GM23338 (cell line): ENCODE measurements at regions not wholly inside any gene's neighbourhood (a gene's known extent, or its start where the extent isn't known, plus 50 kb on each side); places are given as distances from the start of the nearest gene placed in this dataset.

Experiments used
- ATAC-seq: fragments of 200-7000 bp; cut with Tn5 transposase; 3 replicates; pipeline ENCODE4 v1.9.1; 2020
- DNase-seq: peaks from one replicate; pipeline ENCODE4 v3.0.0-alpha.2; 2015; ENCODE audit warnings: low spot score
- H2AFZ ChIP-seq: fragments of 200-600 bp; sonication (generic); 2 replicates; pipeline ENCODE4 v1.8.0; 2016; ENCODE audit warnings: antibody characterized with exemption, mild to moderate bottlenecking, moderate library complexity
- H3F3A ChIP-seq: fragments of 200-600 bp; sonication (generic); replicated peaks from 2 replicates; pipeline ENCODE4 v1.8.0; 2017; ENCODE audit warnings: antibody characterized with exemption, mixed run types, low read depth
- H3K27ac ChIP-seq: fragments of 200-600 bp; sonication (generic); 2 replicates; pipeline ENCODE4 v1.6.1; 2016; ENCODE audit warnings: low read depth
- H3K27me3 ChIP-seq: fragments of 200-600 bp; sonication (generic); 2 replicates; pipeline ENCODE4 v1.8.0; 2016; ENCODE audit warnings: mild to moderate bottlenecking, mixed run types, moderate library complexity; ENCODE audit not compliant: insufficient read depth
- H3K36me3 ChIP-seq: fragments of 200-600 bp; sonication (generic); 2 replicates; pipeline ENCODE4 v1.8.0; 2016; ENCODE audit warnings: mild to moderate bottlenecking; ENCODE audit not compliant: insufficient read depth
- H3K4me1 ChIP-seq: fragments of 200-600 bp; sonication (generic); 2 replicates; pipeline ENCODE4 v1.8.0; 2016; ENCODE audit warnings: mild to moderate bottlenecking, moderate library complexity; ENCODE audit not compliant: insufficient read depth
- H3K4me2 ChIP-seq: fragments of 200-600 bp; sonication (generic); 2 replicates; pipeline ENCODE4 v1.7.1; 2017; ENCODE audit warnings: mixed run types
- H3K4me3 ChIP-seq: fragments of 200-600 bp; sonication (generic); 2 replicates; pipeline ENCODE4 v1.6.1; 2016; ENCODE audit warnings: mixed run types
- H3K79me2 ChIP-seq: fragments of 200-600 bp; sonication (generic); replicated peaks from 2 replicates; pipeline ENCODE4 v1.8.0; 2017; ENCODE audit warnings: mild to moderate bottlenecking; ENCODE audit not compliant: insufficient read depth
- H3K9me2 ChIP-seq: fragments of 200-600 bp; sonication (generic); 2 replicates; pipeline ENCODE4 v1.8.0; 2017; ENCODE audit not compliant: insufficient read depth
- H4K20me1 ChIP-seq: fragments of 200-600 bp; sonication (generic); replicated peaks from 2 replicates; pipeline ENCODE4 v1.8.0; 2017; ENCODE audit warnings: mild to moderate bottlenecking; ENCODE audit not compliant: insufficient read depth
- H3K27ac Mint-ChIP-seq: 2 replicates; pipeline ENCODE4 v1.8.0; 2020; ENCODE audit warnings: inconsistent platforms, mild to moderate bottlenecking, moderate library complexity, mixed read lengths
- H3K27me3 Mint-ChIP-seq: 3 replicates; pipeline ENCODE4 v1.8.0; 2022; ENCODE audit warnings: low read depth, mild to moderate bottlenecking, moderate library complexity, mixed read lengths, inconsistent platforms; ENCODE audit not compliant: insufficient read depth, poor library complexity
- H3K36me3 Mint-ChIP-seq: 3 replicates; pipeline ENCODE4 v1.8.0; 2021; ENCODE audit warnings: low read depth, mild to moderate bottlenecking, inconsistent platforms, moderate library complexity, mixed read lengths
- H3K4me1 Mint-ChIP-seq: 3 replicates; pipeline ENCODE4 v1.8.0; 2020; ENCODE audit warnings: mild to moderate bottlenecking, inconsistent platforms, mixed read lengths
- H3K4me3 Mint-ChIP-seq: 3 replicates; pipeline ENCODE4 v1.8.0; 2021; ENCODE audit warnings: moderate library complexity, mild to moderate bottlenecking, inconsistent platforms, mixed read lengths
- H3K9me3 Mint-ChIP-seq: 3 replicates; pipeline ENCODE4 v1.8.0; 2020; ENCODE audit warnings: moderate library complexity, mild to moderate bottlenecking, inconsistent platforms, mixed read lengths
- CREB1 ChIP-seq: fragments of 250-450 bp; sonication (Bioruptor Pico); IDR thresholded peaks from 2 replicates; pipeline ENCODE4 v1.5.0; 2020; ENCODE audit warnings: low read depth, mild to moderate bottlenecking, moderate library complexity
- CTCF ChIP-seq, 2 experiments: fragments of 200-600 bp in 1 of 2; sonication (generic) in 1 of 2; conservative IDR thresholded peaks; 2 replicates each; pipeline versions ENCODE4 v1.5.1 to v1.6.1; 2016 to 2017; ENCODE audit warnings: antibody characterized with exemption in 2 of 2, low read depth in 2 of 2, mild to moderate bottlenecking in 2 of 2, moderate library complexity in 1 of 2
- ETS1 ChIP-seq: IDR thresholded peaks from 2 replicates; pipeline ENCODE4 v1.6.1; 2016; ENCODE audit warnings: antibody characterized with exemption
- EZH2 ChIP-seq: fragments of 200-600 bp; sonication (generic); IDR thresholded peaks from one replicate; pipeline ENCODE4 v1.8.0; 2017; ENCODE audit warnings: antibody characterized with exemption, mild to moderate bottlenecking, low read depth; ENCODE audit not compliant: unreplicated experiment
- EZH2phosphoT487 ChIP-seq: fragments of 200-600 bp; sonication (generic); IDR thresholded peaks from one replicate; pipeline ENCODE4 v1.8.1; 2018; ENCODE audit warnings: antibody characterized with exemption; ENCODE audit not compliant: unreplicated experiment
- NANOG ChIP-seq: IDR thresholded peaks from 2 replicates; pipeline ENCODE4 v1.6.1; 2016; ENCODE audit warnings: antibody characterized with exemption, borderline replicate concordance
- POLR2AphosphoS5 ChIP-seq: IDR thresholded peaks from 2 replicates; pipeline ENCODE4 v1.6.1; 2016; ENCODE audit warnings: antibody characterized with exemption, low read depth
- ZNF114 ChIP-seq: fragments of 250-450 bp; sonication (Bioruptor Pico); IDR thresholded peaks from 2 replicates; pipeline ENCODE4 v1.5.0; 2020; ENCODE audit warnings: mild to moderate bottlenecking, moderate library complexity
- TF ChIP-seq, protein P1 (sequence below): fragments of 250-450 bp; sonication (Bioruptor Pico); IDR thresholded peaks from 2 replicates; pipeline ENCODE4 v1.5.0; 2020; ENCODE audit warnings: mild to moderate bottlenecking, moderate library complexity
- TF ChIP-seq, protein P2 (sequence below): IDR thresholded peaks from one replicate; pipeline ENCODE4 v1.6.1; 2018; ENCODE audit warnings: antibody characterized with exemption; ENCODE audit not compliant: unreplicated experiment

GRCh38 chr6:85136310-85136709 lies 313.6 kb upstream of the NT5E start:
- Mint-ChIP-seq H3K27me3 (no peaks in the 10 kb centered on the region), H3K4me1 (no peaks in the 10 kb centered on the region; the same call in 2 of the 3 replicates), H3K27ac (no peak overlapping the region), H3K4me3 (no peak overlapping the region), H3K9me3 (no peaks in the 10 kb centered on the region), H3K36me3 (no peaks in the 10 kb centered on the region)
- Histone ChIP-seq H3K4me1 (no peaks in the 10 kb centered on the region), H3K4me2 (no peak overlapping the region), H4K20me1 (no peaks in the 10 kb centered on the region), H3K27me3 (no peaks in the 10 kb centered on the region), H3K4me3 (no peak overlapping the region), H3K27ac (no peak overlapping the region), H3K36me3 (no peaks in the 10 kb centered on the region), H3K9me2 (no peaks in the 10 kb centered on the region), H3F3A (no peaks in the 10 kb centered on the region), H2AFZ (no peak overlapping the region), H3K79me2 (no peaks in the 10 kb centered on the region)
- DNase-seq, result no peak
- ATAC-seq, result no peak
- TF ChIP-seq CTCF (conservative IDR thresholded peaks at IDR 0.05; ENCODE audit: low read depth in 2 of 2) (no peak), ETS1 (no peak), NANOG (no peak), CREB1 (no peak), EZH2phosphoT487 (no peak), ZNF114 (CRISPR knock-in tag) (no peak), POLR2AphosphoS5 (no peak), EZH2 (no peak)
- TF ChIP-seq, protein P1, sequence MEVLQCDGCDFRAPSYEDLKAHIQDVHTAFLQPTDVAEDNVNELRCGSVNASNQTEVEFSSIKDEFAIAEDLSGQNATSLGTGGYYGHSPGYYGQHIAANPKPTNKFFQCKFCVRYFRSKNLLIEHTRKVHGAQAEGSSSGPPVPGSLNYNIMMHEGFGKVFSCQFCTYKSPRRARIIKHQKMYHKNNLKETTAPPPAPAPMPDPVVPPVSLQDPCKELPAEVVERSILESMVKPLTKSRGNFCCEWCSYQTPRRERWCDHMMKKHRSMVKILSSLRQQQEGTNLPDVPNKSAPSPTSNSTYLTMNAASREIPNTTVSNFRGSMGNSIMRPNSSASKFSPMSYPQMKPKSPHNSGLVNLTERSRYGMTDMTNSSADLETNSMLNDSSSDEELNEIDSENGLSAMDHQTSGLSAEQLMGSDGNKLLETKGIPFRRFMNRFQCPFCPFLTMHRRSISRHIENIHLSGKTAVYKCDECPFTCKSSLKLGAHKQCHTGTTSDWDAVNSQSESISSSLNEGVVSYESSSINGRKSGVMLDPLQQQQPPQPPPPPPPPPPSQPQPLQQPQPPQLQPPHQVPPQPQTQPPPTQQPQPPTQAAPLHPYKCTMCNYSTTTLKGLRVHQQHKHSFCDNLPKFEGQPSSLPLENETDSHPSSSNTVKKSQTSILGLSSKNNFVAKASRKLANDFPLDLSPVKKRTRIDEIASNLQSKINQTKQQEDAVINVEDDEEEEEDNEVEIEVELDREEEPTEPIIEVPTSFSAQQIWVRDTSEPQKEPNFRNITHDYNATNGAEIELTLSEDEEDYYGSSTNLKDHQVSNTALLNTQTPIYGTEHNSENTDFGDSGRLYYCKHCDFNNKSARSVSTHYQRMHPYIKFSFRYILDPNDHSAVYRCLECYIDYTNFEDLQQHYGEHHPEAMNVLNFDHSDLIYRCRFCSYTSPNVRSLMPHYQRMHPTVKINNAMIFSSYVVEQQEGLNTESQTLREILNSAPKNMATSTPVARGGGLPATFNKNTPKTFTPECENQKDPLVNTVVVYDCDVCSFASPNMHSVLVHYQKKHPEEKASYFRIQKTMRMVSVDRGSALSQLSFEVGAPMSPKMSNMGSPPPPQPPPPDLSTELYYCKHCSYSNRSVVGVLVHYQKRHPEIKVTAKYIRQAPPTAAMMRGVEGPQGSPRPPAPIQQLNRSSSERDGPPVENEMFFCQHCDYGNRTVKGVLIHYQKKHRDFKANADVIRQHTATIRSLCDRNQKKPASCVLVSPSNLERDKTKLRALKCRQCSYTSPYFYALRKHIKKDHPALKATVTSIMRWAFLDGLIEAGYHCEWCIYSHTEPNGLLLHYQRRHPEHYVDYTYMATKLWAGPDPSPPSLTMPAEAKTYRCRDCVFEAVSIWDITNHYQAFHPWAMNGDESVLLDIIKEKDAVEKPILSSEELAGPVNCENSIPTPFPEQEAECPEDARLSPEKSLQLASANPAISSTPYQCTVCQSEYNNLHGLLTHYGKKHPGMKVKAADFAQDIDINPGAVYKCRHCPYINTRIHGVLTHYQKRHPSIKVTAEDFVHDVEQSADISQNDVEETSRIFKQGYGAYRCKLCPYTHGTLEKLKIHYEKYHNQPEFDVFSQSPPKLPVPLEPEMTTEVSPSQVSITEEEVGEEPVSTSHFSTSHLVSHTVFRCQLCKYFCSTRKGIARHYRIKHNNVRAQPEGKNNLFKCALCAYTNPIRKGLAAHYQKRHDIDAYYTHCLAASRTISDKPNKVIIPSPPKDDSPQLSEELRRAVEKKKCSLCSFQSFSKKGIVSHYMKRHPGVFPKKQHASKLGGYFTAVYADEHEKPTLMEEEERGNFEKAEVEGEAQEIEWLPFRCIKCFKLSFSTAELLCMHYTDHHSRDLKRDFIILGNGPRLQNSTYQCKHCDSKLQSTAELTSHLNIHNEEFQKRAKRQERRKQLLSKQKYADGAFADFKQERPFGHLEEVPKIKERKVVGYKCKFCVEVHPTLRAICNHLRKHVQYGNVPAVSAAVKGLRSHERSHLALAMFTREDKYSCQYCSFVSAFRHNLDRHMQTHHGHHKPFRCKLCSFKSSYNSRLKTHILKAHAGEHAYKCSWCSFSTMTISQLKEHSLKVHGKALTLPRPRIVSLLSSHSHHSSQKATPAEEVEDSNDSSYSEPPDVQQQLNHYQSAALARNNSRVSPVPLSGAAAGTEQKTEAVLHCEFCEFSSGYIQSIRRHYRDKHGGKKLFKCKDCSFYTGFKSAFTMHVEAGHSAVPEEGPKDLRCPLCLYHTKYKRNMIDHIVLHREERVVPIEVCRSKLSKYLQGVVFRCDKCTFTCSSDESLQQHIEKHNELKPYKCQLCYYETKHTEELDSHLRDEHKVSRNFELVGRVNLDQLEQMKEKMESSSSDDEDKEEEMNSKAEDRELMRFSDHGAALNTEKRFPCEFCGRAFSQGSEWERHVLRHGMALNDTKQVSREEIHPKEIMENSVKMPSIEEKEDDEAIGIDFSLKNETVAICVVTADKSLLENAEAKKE (CRISPR knock-in tag), result no peak
- TF ChIP-seq, protein P2, sequence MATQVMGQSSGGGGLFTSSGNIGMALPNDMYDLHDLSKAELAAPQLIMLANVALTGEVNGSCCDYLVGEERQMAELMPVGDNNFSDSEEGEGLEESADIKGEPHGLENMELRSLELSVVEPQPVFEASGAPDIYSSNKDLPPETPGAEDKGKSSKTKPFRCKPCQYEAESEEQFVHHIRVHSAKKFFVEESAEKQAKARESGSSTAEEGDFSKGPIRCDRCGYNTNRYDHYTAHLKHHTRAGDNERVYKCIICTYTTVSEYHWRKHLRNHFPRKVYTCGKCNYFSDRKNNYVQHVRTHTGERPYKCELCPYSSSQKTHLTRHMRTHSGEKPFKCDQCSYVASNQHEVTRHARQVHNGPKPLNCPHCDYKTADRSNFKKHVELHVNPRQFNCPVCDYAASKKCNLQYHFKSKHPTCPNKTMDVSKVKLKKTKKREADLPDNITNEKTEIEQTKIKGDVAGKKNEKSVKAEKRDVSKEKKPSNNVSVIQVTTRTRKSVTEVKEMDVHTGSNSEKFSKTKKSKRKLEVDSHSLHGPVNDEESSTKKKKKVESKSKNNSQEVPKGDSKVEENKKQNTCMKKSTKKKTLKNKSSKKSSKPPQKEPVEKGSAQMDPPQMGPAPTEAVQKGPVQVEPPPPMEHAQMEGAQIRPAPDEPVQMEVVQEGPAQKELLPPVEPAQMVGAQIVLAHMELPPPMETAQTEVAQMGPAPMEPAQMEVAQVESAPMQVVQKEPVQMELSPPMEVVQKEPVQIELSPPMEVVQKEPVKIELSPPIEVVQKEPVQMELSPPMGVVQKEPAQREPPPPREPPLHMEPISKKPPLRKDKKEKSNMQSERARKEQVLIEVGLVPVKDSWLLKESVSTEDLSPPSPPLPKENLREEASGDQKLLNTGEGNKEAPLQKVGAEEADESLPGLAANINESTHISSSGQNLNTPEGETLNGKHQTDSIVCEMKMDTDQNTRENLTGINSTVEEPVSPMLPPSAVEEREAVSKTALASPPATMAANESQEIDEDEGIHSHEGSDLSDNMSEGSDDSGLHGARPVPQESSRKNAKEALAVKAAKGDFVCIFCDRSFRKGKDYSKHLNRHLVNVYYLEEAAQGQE, result no peak
